Stomach smooth muscle (tissue), 2 donors: ENCODE measurements at regions not wholly inside any gene's neighbourhood (a gene's known extent, or its start where the extent isn't known, plus 50 kb on each side); places are given as distances from the start of the nearest gene placed in this dataset.
"Not testable (repeated sequence)": the region's sequence is repeated elsewhere in the genome, so short reads cannot be mapped to it uniquely, and the experiment has no call there.

ENCODE experiments used
- H3K27ac ChIP-seq: one replicate; pipeline ENCODE4 v1.7.0; 2013; ENCODE audit warnings: mild to moderate bottlenecking, low read length, inconsistent platforms
- H3K27me3 ChIP-seq, 2 donors: one replicate each; pipeline ENCODE4 v1.7.0; 2013; ENCODE audit warnings: low read length in 2 of 2; ENCODE audit not compliant: insufficient read depth in 2 of 2, control insufficient read depth in 1 of 2
- H3K36me3 ChIP-seq, 2 donors: one replicate each; pipeline ENCODE4 v1.7.0; 2013; ENCODE audit warnings: low read length in 2 of 2; ENCODE audit not compliant: control insufficient read depth in 2 of 2, insufficient read depth in 2 of 2
- H3K4me1 ChIP-seq: one replicate; pipeline ENCODE4 v1.7.0; 2013; ENCODE audit warnings: low read length; ENCODE audit not compliant: control insufficient read depth, insufficient read depth
- H3K4me3 ChIP-seq, 2 donors: one replicate each; pipeline ENCODE4 v1.7.0; 2013; ENCODE audit warnings: low read length in 2 of 2
- H3K9ac ChIP-seq, 2 donors: one replicate each; pipeline ENCODE4 v1.7.0; 2013; ENCODE audit warnings: low read length in 2 of 2, mild to moderate bottlenecking in 1 of 2
- H3K9me3 ChIP-seq, 2 donors: one replicate each; pipeline ENCODE4 v1.7.0; 2013; ENCODE audit warnings: low read length in 2 of 2; ENCODE audit not compliant: control insufficient read depth in 2 of 2
- donor health status: healthy.
- donor health status: Pancreatic carcinoma.

- no peak overlapping the region for H3K4me3 ChIP-seq
- no peak overlapping the region for H3K27ac ChIP-seq
- H3K27me3 ChIP-seq, result no peaks in the 10 kb centered on the region
- H3K4me1 ChIP-seq, result no peaks in the 10 kb centered on the region
- H3K36me3 ChIP-seq, result no peaks in the 10 kb centered on the region
- H3K9me3 ChIP-seq, result no peaks in the 10 kb centered on the region
- H3K9ac ChIP-seq, result no peak overlapping the region
Observed at GRCh38 chr20:55667024-55667423, 338.3 kb downstream of the CBLN4 start.

GRCh38 chr20:55656231-55656775, 349.0 kb downstream of the CBLN4 start:
- Histone ChIP-seq H3K4me3 (no peak overlapping the region), H3K9ac (no peak overlapping the region), H3K27me3 (no peaks in the 10 kb centered on the region), H3K36me3 (no peaks in the 10 kb centered on the region), H3K9me3 (no peaks in the 10 kb centered on the region), H3K4me1 (no peaks in the 10 kb centered on the region), H3K27ac (no peak overlapping the region)

- Histone ChIP-seq H3K27ac (no peak overlapping the region), H3K9me3 (no peaks in the 10 kb centered on the region)
Observed at GRCh38 chr20:55650657-55651360, 354.5 kb downstream of the CBLN4 start.

GRCh38 chr20:55649254-55649653, 356.1 kb downstream of the CBLN4 start:
- no peaks in the 10 kb centered on the region for H3K27me3 ChIP-seq
- H3K4me1 ChIP-seq, result no peaks in the 10 kb centered on the region
- H3K9me3 ChIP-seq, result no peaks in the 10 kb centered on the region

More at GRCh38 chr20:55650657-55651360, 354.5 kb downstream of the CBLN4 start:
- H3K36me3 ChIP-seq, result no peaks in the 10 kb centered on the region
- H3K4me3 ChIP-seq, result no peak overlapping the region
- no peaks in the 10 kb centered on the region for H3K4me1 ChIP-seq
- no peak overlapping the region for H3K9ac ChIP-seq
- H3K27me3 ChIP-seq, result no peaks in the 10 kb centered on the region

GRCh38 chr20:55646851-55647250, 358.5 kb downstream of the CBLN4 start:
- Histone ChIP-seq H3K9me3 (no peaks in the 10 kb centered on the region), H3K9ac (no peak overlapping the region), H3K4me1 (no peaks in the 10 kb centered on the region), H3K27ac (no peak overlapping the region), H3K36me3 (no peaks in the 10 kb centered on the region), H3K27me3 (no peaks in the 10 kb centered on the region), H3K4me3 (no peak overlapping the region)

More at GRCh38 chr20:55649254-55649653, 356.1 kb downstream of the CBLN4 start:
- Histone ChIP-seq H3K36me3 (no peaks in the 10 kb centered on the region), H3K4me3 (no peak overlapping the region), H3K9ac (no peak overlapping the region), H3K27ac (no peak overlapping the region)

GRCh38 chr20:55641497-55641896, 363.8 kb downstream of the CBLN4 start:
- no peaks in the 10 kb centered on the region for H3K4me1 ChIP-seq
- H3K9me3 ChIP-seq, result no peaks in the 10 kb centered on the region
- no peak overlapping the region for H3K4me3 ChIP-seq
- no peak overlapping the region for H3K9ac ChIP-seq
- H3K27ac ChIP-seq, result no peak overlapping the region
- no peaks in the 10 kb centered on the region for H3K36me3 ChIP-seq
- H3K27me3 ChIP-seq, result no peaks in the 10 kb centered on the region

GRCh38 chr20:55635870-55636269, 369.4 kb downstream of the CBLN4 start:
- Histone ChIP-seq H3K36me3 (no peaks in the 10 kb centered on the region), H3K4me3 (no peak overlapping the region), H3K9me3 (no peaks in the 10 kb centered on the region), H3K27ac (no peak overlapping the region), H3K4me1 (no peaks in the 10 kb centered on the region), H3K27me3 (no peaks in the 10 kb centered on the region), H3K9ac (no peak overlapping the region)

GRCh38 chr20:55632592-55632991, 372.7 kb downstream of the CBLN4 start:
- no peak overlapping the region for H3K9ac ChIP-seq
- no peaks in the 10 kb centered on the region for H3K27me3 ChIP-seq
- no peak overlapping the region for H3K27ac ChIP-seq
- H3K36me3 ChIP-seq, result no peaks in the 10 kb centered on the region
- H3K4me3 ChIP-seq, result no peak overlapping the region
- no peaks in the 10 kb centered on the region for H3K4me1 ChIP-seq
- H3K9me3 ChIP-seq, result no peaks in the 10 kb centered on the region

GRCh38 chr20:55629143-55629542, 376.2 kb downstream of the CBLN4 start:
- H3K27ac ChIP-seq, H3K9me3 ChIP-seq, H3K4me1 ChIP-seq, H3K27me3 ChIP-seq, H3K9ac ChIP-seq, H3K4me3 ChIP-seq, H3K36me3 ChIP-seq: not testable (repeated sequence)

- H3K27ac ChIP-seq, result no peak overlapping the region
- no peaks in the 10 kb centered on the region for H3K9me3 ChIP-seq
- H3K36me3 ChIP-seq, result no peaks in the 10 kb centered on the region
- no peaks in the 10 kb centered on the region for H3K4me1 ChIP-seq
- no peak overlapping the region for H3K9ac ChIP-seq
- no peaks in the 10 kb centered on the region for H3K27me3 ChIP-seq
- no peak overlapping the region for H3K4me3 ChIP-seq
Observed at GRCh38 chr20:55626716-55627115, 378.6 kb downstream of the CBLN4 start.

GRCh38 chr20:55616367-55616766, 389.0 kb downstream of the CBLN4 start:
- Histone ChIP-seq H3K9me3 (no peaks in the 10 kb centered on the region), H3K4me1 (no peaks in the 10 kb centered on the region), H3K27ac (no peak overlapping the region), H3K27me3 (no peaks in the 10 kb centered on the region), H3K4me3 (no peak overlapping the region), H3K9ac (no peak overlapping the region), H3K36me3 (no peaks in the 10 kb centered on the region)
